GM23338 (cell line): ENCODE measurements at regions not wholly inside any gene's neighbourhood (a gene's known extent, or its start where the extent isn't known, plus 50 kb on each side); places are given as distances from the start of the nearest gene placed in this dataset.

ENCODE experiments used
- CREB1 ChIP-seq: fragments of 250-450 bp; sonication (Bioruptor Pico); IDR thresholded peaks from 2 replicates; pipeline ENCODE4 v1.5.0; 2020; ENCODE audit warnings: low read depth, mild to moderate bottlenecking, moderate library complexity
- NANOG ChIP-seq: IDR thresholded peaks from 2 replicates; pipeline ENCODE4 v1.6.1; 2016; ENCODE audit warnings: antibody characterized with exemption, borderline replicate concordance
- ZNF114 ChIP-seq: fragments of 250-450 bp; sonication (Bioruptor Pico); IDR thresholded peaks from 2 replicates; pipeline ENCODE4 v1.5.0; 2020; ENCODE audit warnings: mild to moderate bottlenecking, moderate library complexity
- ZNF331 ChIP-seq: fragments of 250-450 bp; sonication (Bioruptor Pico); IDR thresholded peaks from 2 replicates; pipeline ENCODE4 v1.5.0; 2020; ENCODE audit warnings: low read depth, mild to moderate bottlenecking, moderate library complexity
- TF ChIP-seq, protein P1 (sequence below): fragments of 250-450 bp; sonication (Bioruptor Pico); IDR thresholded peaks from 2 replicates; pipeline ENCODE4 v1.5.0; 2020; ENCODE audit warnings: mild to moderate bottlenecking, moderate library complexity
- TF ChIP-seq, protein P2 (sequence below): IDR thresholded peaks from one replicate; pipeline ENCODE4 v1.6.1; 2018; ENCODE audit warnings: antibody characterized with exemption; ENCODE audit not compliant: unreplicated experiment
- TF ChIP-seq, protein P3 (sequence below), 2 experiments: fragments of 200-600 bp in 1 of 2; sonication (generic) in 1 of 2; conservative IDR thresholded peaks; 2 replicates each; pipeline versions ENCODE4 v1.5.1 to v1.6.1; 2016 to 2017; ENCODE audit warnings: antibody characterized with exemption in 2 of 2, low read depth in 2 of 2, mild to moderate bottlenecking in 2 of 2, moderate library complexity in 1 of 2

DNA sequence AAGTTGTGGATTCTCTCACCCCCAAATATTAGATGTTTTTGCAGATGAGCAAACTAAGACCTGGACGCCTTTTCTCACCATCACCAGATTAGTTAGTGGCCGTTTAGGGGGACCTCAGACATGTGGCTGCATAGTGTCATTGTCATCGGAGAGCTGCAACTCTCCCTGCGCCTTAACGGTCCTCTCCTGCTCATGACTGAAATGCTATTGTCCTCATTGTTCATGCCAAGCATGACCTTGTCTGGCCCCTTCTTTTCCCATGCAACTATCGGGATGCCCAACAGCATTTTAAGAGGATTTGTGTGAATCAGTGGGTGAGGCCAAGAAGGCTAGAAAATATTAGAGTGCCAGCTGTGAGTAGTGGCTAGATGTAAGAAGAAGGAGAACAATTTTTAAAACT lies 174.2 kb downstream of the SOCS6 start (continued):
- TF ChIP-seq, protein P1, sequence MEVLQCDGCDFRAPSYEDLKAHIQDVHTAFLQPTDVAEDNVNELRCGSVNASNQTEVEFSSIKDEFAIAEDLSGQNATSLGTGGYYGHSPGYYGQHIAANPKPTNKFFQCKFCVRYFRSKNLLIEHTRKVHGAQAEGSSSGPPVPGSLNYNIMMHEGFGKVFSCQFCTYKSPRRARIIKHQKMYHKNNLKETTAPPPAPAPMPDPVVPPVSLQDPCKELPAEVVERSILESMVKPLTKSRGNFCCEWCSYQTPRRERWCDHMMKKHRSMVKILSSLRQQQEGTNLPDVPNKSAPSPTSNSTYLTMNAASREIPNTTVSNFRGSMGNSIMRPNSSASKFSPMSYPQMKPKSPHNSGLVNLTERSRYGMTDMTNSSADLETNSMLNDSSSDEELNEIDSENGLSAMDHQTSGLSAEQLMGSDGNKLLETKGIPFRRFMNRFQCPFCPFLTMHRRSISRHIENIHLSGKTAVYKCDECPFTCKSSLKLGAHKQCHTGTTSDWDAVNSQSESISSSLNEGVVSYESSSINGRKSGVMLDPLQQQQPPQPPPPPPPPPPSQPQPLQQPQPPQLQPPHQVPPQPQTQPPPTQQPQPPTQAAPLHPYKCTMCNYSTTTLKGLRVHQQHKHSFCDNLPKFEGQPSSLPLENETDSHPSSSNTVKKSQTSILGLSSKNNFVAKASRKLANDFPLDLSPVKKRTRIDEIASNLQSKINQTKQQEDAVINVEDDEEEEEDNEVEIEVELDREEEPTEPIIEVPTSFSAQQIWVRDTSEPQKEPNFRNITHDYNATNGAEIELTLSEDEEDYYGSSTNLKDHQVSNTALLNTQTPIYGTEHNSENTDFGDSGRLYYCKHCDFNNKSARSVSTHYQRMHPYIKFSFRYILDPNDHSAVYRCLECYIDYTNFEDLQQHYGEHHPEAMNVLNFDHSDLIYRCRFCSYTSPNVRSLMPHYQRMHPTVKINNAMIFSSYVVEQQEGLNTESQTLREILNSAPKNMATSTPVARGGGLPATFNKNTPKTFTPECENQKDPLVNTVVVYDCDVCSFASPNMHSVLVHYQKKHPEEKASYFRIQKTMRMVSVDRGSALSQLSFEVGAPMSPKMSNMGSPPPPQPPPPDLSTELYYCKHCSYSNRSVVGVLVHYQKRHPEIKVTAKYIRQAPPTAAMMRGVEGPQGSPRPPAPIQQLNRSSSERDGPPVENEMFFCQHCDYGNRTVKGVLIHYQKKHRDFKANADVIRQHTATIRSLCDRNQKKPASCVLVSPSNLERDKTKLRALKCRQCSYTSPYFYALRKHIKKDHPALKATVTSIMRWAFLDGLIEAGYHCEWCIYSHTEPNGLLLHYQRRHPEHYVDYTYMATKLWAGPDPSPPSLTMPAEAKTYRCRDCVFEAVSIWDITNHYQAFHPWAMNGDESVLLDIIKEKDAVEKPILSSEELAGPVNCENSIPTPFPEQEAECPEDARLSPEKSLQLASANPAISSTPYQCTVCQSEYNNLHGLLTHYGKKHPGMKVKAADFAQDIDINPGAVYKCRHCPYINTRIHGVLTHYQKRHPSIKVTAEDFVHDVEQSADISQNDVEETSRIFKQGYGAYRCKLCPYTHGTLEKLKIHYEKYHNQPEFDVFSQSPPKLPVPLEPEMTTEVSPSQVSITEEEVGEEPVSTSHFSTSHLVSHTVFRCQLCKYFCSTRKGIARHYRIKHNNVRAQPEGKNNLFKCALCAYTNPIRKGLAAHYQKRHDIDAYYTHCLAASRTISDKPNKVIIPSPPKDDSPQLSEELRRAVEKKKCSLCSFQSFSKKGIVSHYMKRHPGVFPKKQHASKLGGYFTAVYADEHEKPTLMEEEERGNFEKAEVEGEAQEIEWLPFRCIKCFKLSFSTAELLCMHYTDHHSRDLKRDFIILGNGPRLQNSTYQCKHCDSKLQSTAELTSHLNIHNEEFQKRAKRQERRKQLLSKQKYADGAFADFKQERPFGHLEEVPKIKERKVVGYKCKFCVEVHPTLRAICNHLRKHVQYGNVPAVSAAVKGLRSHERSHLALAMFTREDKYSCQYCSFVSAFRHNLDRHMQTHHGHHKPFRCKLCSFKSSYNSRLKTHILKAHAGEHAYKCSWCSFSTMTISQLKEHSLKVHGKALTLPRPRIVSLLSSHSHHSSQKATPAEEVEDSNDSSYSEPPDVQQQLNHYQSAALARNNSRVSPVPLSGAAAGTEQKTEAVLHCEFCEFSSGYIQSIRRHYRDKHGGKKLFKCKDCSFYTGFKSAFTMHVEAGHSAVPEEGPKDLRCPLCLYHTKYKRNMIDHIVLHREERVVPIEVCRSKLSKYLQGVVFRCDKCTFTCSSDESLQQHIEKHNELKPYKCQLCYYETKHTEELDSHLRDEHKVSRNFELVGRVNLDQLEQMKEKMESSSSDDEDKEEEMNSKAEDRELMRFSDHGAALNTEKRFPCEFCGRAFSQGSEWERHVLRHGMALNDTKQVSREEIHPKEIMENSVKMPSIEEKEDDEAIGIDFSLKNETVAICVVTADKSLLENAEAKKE (CRISPR knock-in tag) = no peak
- TF ChIP-seq ZNF331 (CRISPR knock-in tag) = no peak
- TF ChIP-seq, protein P2, sequence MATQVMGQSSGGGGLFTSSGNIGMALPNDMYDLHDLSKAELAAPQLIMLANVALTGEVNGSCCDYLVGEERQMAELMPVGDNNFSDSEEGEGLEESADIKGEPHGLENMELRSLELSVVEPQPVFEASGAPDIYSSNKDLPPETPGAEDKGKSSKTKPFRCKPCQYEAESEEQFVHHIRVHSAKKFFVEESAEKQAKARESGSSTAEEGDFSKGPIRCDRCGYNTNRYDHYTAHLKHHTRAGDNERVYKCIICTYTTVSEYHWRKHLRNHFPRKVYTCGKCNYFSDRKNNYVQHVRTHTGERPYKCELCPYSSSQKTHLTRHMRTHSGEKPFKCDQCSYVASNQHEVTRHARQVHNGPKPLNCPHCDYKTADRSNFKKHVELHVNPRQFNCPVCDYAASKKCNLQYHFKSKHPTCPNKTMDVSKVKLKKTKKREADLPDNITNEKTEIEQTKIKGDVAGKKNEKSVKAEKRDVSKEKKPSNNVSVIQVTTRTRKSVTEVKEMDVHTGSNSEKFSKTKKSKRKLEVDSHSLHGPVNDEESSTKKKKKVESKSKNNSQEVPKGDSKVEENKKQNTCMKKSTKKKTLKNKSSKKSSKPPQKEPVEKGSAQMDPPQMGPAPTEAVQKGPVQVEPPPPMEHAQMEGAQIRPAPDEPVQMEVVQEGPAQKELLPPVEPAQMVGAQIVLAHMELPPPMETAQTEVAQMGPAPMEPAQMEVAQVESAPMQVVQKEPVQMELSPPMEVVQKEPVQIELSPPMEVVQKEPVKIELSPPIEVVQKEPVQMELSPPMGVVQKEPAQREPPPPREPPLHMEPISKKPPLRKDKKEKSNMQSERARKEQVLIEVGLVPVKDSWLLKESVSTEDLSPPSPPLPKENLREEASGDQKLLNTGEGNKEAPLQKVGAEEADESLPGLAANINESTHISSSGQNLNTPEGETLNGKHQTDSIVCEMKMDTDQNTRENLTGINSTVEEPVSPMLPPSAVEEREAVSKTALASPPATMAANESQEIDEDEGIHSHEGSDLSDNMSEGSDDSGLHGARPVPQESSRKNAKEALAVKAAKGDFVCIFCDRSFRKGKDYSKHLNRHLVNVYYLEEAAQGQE = no peak
- TF ChIP-seq CREB1 (CRISPR knock-in tag) = no peak
- TF ChIP-seq NANOG = no peak
- TF ChIP-seq, protein P3, sequence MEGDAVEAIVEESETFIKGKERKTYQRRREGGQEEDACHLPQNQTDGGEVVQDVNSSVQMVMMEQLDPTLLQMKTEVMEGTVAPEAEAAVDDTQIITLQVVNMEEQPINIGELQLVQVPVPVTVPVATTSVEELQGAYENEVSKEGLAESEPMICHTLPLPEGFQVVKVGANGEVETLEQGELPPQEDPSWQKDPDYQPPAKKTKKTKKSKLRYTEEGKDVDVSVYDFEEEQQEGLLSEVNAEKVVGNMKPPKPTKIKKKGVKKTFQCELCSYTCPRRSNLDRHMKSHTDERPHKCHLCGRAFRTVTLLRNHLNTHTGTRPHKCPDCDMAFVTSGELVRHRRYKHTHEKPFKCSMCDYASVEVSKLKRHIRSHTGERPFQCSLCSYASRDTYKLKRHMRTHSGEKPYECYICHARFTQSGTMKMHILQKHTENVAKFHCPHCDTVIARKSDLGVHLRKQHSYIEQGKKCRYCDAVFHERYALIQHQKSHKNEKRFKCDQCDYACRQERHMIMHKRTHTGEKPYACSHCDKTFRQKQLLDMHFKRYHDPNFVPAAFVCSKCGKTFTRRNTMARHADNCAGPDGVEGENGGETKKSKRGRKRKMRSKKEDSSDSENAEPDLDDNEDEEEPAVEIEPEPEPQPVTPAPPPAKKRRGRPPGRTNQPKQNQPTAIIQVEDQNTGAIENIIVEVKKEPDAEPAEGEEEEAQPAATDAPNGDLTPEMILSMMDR (conservative IDR thresholded peaks at IDR 0.05; ENCODE audit: low read depth in 2 of 2) = no peak
- TF ChIP-seq ZNF114 = no peak
